ENCODE measurements at regions not wholly inside any gene's neighbourhood (a gene's known extent, or its start where the extent isn't known, plus 50 kb on each side); places are given as distances from the start of the nearest gene placed in this dataset.

- no peak for DNase-seq (ENCODE audit: low spot score)
Observed at GRCh38 chr2:125491663-125492062, 1164.3 kb upstream of the GYPC start.

GRCh38 chr2:125512313-125512712 lies 1143.6 kb upstream of the GYPC start:
- DNase-seq (ENCODE audit: low spot score) = no peak

- DNase-seq (ENCODE audit: low spot score) = no peak
Observed at GRCh38 chr2:125516496-125517109, 1139.4 kb upstream of the GYPC start.

- DNase-seq (ENCODE audit: low spot score) = no peak
Observed at GRCh38 chr2:125526093-125526492, 1129.9 kb upstream of the GYPC start.

GRCh38 chr2:125535089-125535488 lies 1120.9 kb upstream of the GYPC start:
- no peak for DNase-seq (ENCODE audit: low spot score)

DNA sequence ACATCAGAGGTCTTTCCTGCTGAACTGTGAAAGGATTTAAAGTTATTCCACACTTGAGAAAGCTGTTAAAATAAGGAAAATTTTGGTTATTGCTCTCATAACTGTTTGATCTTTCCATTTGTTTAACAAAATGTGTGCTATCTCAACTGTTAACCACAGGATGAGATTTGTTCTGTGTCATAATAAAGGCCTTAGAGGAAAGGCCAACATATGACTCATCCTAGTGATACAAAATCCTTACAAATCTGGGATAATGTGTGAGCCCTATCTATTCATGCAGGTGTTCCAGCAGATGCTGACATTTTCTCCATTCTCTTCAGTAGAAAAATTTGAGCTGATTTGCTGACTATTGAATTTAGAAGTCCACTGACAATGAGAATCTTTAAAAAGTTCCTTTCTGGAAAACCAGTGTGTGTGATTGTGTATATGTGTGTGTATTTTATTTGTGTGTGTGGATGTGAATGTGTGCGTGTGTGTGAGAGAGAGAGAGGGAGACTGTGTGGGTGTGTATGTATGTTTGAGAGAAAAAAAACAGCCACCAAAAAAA lies 1111.9 kb upstream of the GYPC start:
- DNase-seq (ENCODE audit: low spot score) = no peak

DNA sequence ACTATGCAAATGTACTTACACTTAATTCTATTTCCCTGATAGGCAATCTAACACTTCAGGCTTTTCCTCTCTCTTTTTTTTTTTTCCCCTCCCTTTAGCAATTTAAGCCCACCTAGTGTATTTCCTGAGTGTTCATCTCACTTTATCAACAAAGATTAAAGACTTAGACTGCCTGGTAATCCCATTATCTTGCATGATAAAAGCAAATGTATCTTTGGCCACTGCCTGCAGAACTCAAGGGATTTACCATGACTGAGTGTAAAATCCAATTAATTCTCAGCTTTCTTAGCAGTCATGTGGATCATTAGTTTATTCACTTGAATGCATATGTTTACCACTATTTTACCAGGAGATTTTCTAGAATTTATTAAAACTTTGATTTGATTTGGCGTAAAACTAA lies 1102.2 kb upstream of the GYPC start:
- no peak for DNase-seq (ENCODE audit: low spot score)

DNA sequence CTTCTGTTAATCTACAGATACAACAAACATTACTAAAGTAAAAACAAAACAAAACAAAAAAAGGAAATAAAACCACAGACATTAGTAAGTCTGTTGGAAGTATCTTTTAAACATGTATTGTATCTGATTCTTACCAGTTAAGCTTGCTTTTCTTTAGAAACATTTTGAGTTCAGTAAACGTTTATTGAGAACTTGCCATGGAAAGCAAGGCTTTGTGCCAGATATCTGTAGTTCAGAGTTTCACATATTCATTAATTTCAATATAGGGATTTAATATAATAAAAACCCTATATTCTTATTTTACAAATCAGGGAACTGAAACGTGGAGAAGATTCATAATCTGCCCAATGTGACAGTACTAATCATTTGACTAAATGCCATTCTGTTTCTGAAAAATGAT lies 1101.0 kb upstream of the GYPC start:
- DNase-seq (ENCODE audit: low spot score) = no peak

GRCh38 chr2:125559186-125559585 lies 1096.8 kb upstream of the GYPC start:
- DNase-seq (ENCODE audit: low spot score) = no peak

DNA sequence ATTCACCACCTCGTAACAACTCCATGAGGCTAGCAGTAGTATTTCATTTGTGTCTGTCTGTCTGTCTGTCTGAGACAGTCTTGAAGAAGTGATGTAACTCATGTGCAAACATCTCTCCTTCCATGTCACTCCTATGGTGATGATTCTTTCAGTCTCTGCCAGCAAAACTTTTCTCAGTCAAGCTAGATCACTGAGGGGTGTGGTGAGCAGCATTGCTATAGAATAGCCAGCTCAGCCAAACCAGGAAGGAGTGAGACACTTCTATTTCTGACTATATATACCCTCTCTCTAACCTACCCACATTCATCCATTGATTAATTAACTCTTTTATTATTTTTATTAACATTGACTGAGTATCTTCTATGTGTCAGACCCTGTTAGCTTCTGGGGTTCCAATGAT lies 1095.1 kb upstream of the GYPC start:
- DNase-seq (ENCODE audit: low spot score) = no peak

DNA sequence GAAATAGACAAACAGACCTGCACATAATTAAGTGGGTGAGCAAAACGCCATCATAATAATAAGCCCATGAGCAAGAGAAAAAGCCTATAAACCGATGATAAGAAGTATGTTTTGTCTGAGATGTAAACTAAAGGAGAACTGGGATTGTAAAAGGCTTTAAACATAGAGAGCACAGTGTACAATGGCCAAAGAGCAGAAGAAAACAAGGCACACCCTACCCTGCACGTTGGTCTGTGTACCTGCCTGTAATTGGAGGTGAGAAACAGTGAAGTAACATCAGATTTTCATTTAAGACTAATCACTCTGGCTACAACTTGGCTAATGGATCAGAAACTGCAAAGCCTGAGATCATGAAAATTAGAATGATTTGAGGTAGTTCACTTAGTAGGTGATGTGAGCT lies 1094.7 kb upstream of the GYPC start:
- no peak for DNase-seq (ENCODE audit: low spot score)

- no peak for DNase-seq (ENCODE audit: low spot score)
Observed at GRCh38 chr2:125562924-125563323, 1093.0 kb upstream of the GYPC start.

GRCh38 chr2:125564471-125564870 lies 1091.5 kb upstream of the GYPC start:
- DNase-seq (ENCODE audit: low spot score) = no peak

GRCh38 chr2:125566422-125566821 lies 1089.5 kb upstream of the GYPC start:
- DNase-seq (ENCODE audit: low spot score) = peak; percentile 12

DNA sequence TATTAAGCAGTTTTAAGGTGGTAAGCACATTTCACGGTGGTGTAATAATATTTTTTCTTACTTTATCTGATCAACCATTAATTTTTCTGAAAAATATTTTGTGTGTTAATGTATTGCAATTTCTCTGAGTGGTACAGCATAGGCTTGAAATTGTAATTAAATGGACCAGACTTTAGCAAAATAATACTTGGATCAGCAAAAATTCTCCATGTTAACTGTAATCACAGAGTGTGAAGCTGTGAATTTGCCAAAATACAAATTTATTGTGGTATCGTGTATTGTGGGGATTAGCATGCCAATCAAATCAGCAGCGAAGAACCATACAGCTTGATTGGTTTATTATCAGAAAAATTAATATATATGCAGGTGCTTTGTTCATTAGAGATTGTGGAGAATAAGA lies 1088.9 kb upstream of the GYPC start:
- no peak for DNase-seq (ENCODE audit: low spot score)

- no peak for DNase-seq (ENCODE audit: low spot score)
Observed at GRCh38 chr2:125572660-125573059, 1083.3 kb upstream of the GYPC start.

DNA sequence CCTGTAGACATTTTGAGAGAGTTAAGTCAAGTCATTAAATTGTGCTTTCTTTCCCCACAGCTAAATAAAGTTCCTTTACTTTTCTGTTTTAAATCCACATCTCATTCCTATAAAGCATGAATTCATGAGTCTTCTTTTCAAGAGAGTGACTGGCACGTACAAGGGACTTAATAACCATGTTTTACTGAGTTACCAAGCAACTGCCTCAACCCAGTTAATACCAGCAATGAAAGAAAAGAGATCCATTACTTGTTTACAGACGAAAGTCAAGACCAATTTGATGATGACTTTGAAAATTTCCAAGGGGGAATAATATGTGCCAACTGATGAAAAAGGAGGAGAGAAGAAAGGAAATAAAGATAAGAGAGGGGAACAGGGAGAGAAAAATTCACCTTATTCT lies 1082.5 kb upstream of the GYPC start:
- DNase-seq (ENCODE audit: low spot score) = no peak

DNA sequence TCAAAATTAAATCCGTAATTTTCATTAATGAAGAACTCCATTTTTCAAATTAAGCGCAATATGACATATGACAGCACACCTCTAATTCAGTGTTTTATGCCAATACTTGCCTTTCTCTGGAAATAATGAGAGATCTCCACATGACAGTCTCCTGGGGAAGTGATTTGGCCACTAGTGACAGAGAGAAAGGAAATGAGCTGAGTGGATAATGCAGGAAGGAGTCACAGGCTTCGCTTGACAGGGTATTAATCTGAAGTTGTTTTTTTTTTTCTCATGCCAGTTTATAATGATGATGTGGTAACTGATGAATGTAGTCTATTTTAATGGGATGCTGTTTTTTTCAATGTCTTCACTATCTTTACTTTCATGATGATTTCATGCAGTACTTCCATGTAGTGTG lies 1079.4 kb upstream of the GYPC start:
- DNase-seq (ENCODE audit: low spot score) = no peak

- no peak for DNase-seq (ENCODE audit: low spot score)
Observed at GRCh38 chr2:125581557-125581956, 1074.4 kb upstream of the GYPC start.

GRCh38 chr2:125582516-125582915 lies 1073.4 kb upstream of the GYPC start:
- DNase-seq (ENCODE audit: low spot score) = no peak

GRCh38 chr2:125584732-125585131 lies 1071.2 kb upstream of the GYPC start:
- no peak for DNase-seq (ENCODE audit: low spot score)

GRCh38 chr2:125588780-125589179 lies 1067.2 kb upstream of the GYPC start:
- no peak for DNase-seq (ENCODE audit: low spot score)

GRCh38 chr2:125591954-125592353 lies 1064.0 kb upstream of the GYPC start:
- DNase-seq (ENCODE audit: low spot score) = no peak

GRCh38 chr2:125593036-125593435 lies 1062.9 kb upstream of the GYPC start:
- no peak for DNase-seq (ENCODE audit: low spot score)

Data from pons (tissue), 1 donor.